Parathyroid adenoma (tissue), 2 donors: ENCODE measurements at regions not wholly inside any gene's neighbourhood (a gene's known extent, or its start where the extent isn't known, plus 50 kb on each side); places are given as distances from the start of the nearest gene placed in this dataset.

Source experiments
- H2AFZ ChIP-seq: fragments of 300-600 bp; sonication (generic); one replicate; pipeline ENCODE4 v1.7.0; 2017; ENCODE audit warnings: antibody characterized with exemption, mild to moderate bottlenecking
- H3K27ac ChIP-seq: fragments of 300-600 bp; sonication (generic); one replicate; pipeline ENCODE4 v1.7.0; 2017
- H3K27me3 ChIP-seq: fragments of 300-600 bp; sonication (generic); one replicate; pipeline ENCODE4 v1.7.0; 2017; ENCODE audit warnings: low read length; ENCODE audit not compliant: control insufficient read depth, insufficient read depth
- H3K36me3 ChIP-seq: fragments of 300-600 bp; sonication (generic); one replicate; pipeline ENCODE4 v1.7.0; 2017; ENCODE audit warnings: low read length; ENCODE audit not compliant: control insufficient read depth, insufficient read depth
- H3K4me1 ChIP-seq: fragments of 300-600 bp; sonication (generic); one replicate; pipeline ENCODE4 v1.7.0; 2017; ENCODE audit warnings: control low read depth
- H3K4me2 ChIP-seq: fragments of 300-600 bp; sonication (generic); one replicate; pipeline ENCODE4 v1.7.0; 2017; ENCODE audit warnings: low read length
- H3K4me3 ChIP-seq: fragments of 300-600 bp; sonication (generic); one replicate; pipeline ENCODE4 v1.7.0; 2017; ENCODE audit warnings: low read depth, low read length
- H3K79me2 ChIP-seq: fragments of 300-600 bp; sonication (generic); one replicate; pipeline ENCODE4 v1.7.0; 2017; ENCODE audit warnings: control low read depth
- H3K9ac ChIP-seq: fragments of 300-600 bp; sonication (generic); one replicate; pipeline ENCODE4 v1.7.0; 2017; ENCODE audit warnings: mild to moderate bottlenecking
- H3K9me3 ChIP-seq: fragments of 300-600 bp; sonication (generic); one replicate; pipeline ENCODE4 v1.7.0; 2017; ENCODE audit warnings: low read length; ENCODE audit not compliant: control insufficient read depth
- TF ChIP-seq, protein P1 (sequence below): fragments of 300-600 bp; sonication (generic); IDR thresholded peaks from one replicate; pipeline ENCODE4 v1.7.0; 2017; ENCODE audit warnings: antibody characterized with exemption, mild to moderate bottlenecking
- donor health status: primary hyperparathyroidism.

DNA sequence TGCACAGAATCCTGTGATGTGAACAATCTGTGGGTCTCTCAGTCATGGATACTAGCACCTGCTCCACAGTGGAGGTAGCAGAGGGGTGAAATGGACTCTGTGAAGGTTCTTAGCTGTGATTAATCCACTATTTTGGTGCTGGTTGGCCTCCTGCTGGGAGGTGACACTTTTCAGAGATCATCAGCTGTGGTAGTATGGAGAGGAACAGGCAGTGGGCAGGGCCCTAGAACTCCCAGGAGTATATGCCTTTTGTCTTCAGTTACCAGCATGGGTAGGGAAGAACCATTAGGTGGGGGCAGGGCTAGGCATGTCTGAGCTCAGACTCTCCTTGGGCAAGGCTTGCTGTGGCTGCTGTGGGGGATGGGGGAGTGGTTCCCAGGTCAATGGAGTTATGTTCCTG is 54.0 kb upstream of the KCNJ15 start:
- H3K4me1 ChIP-seq: no peaks in the 10 kb centered on the region
- no peaks in the 10 kb centered on the region for H3K79me2 ChIP-seq
- H3K27ac ChIP-seq: no peak overlapping the region
- no peak overlapping the region for H3K9ac ChIP-seq
- no peaks in the 10 kb centered on the region for H3K36me3 ChIP-seq
- no peak overlapping the region for H3K4me3 ChIP-seq
- TF ChIP-seq, protein P1, sequence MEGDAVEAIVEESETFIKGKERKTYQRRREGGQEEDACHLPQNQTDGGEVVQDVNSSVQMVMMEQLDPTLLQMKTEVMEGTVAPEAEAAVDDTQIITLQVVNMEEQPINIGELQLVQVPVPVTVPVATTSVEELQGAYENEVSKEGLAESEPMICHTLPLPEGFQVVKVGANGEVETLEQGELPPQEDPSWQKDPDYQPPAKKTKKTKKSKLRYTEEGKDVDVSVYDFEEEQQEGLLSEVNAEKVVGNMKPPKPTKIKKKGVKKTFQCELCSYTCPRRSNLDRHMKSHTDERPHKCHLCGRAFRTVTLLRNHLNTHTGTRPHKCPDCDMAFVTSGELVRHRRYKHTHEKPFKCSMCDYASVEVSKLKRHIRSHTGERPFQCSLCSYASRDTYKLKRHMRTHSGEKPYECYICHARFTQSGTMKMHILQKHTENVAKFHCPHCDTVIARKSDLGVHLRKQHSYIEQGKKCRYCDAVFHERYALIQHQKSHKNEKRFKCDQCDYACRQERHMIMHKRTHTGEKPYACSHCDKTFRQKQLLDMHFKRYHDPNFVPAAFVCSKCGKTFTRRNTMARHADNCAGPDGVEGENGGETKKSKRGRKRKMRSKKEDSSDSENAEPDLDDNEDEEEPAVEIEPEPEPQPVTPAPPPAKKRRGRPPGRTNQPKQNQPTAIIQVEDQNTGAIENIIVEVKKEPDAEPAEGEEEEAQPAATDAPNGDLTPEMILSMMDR: no peak
- no peaks in the 10 kb centered on the region for H3K9me3 ChIP-seq
- H3K27me3 ChIP-seq: peaks cover 4% of the 10 kb centered on the region
- no peak overlapping the region for H2AFZ ChIP-seq
- H3K4me2 ChIP-seq: no peak overlapping the region

DNA sequence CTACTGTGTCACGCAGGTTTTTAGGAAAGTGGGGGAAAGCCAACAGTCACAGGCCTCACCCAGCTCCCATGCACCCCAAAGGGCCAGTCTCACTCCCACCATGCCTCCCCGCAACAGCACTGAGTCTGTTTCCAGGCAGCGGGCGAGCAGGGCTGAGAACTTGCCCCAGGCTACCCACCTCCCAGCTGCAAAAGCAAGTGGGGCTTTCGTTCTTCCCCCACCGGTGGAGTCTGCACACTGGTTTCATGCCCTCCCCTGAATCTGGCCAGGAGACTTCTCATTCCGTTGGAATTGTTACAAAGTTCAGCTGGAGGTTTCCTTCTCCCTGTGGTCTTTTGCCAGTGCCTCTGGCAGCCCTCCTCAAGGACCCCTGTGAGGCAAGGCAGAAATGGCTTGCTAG is 53.6 kb upstream of the KCNJ15 start:
- no peaks in the 10 kb centered on the region for H3K79me2 ChIP-seq
- H3K27ac ChIP-seq: no peak overlapping the region
- H3K4me2 ChIP-seq: no peak overlapping the region
- H3K9me3 ChIP-seq: no peaks in the 10 kb centered on the region
- no peak overlapping the region for H3K4me3 ChIP-seq
- peaks cover 4% of the 10 kb centered on the region for H3K27me3 ChIP-seq
- no peaks in the 10 kb centered on the region for H3K4me1 ChIP-seq
- H2AFZ ChIP-seq: no peak overlapping the region
- TF ChIP-seq, protein P1: no peak
- no peak overlapping the region for H3K9ac ChIP-seq
- H3K36me3 ChIP-seq: no peaks in the 10 kb centered on the region

DNA sequence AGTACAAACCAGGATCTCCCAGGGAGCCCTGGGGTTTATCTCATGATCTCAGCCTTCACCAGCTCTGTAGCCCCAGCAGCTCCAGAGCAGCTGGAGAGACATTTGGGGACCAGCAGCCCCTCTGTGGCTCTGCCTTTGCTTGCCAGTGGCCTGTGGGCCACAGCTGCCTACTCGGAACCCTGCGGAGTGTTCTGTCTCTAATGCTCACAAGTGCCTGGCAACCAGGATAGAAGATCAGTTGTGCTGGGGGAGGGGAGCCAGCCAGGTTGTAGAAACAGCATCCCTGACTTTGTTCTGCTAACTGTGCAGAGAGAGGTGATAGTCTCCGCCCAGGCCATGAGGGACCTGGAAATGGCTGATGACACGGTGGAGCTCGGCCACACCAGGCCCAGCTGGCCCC is 50.9 kb upstream of the KCNJ15 start:
- no peak overlapping the region for H3K27ac ChIP-seq
- H3K4me1 ChIP-seq: no peaks in the 10 kb centered on the region
- H3K27me3 ChIP-seq: peaks cover 4% of the 10 kb centered on the region
- no peaks in the 10 kb centered on the region for H3K79me2 ChIP-seq
- H2AFZ ChIP-seq: no peak overlapping the region
- no peak overlapping the region for H3K4me3 ChIP-seq
- no peaks in the 10 kb centered on the region for H3K9me3 ChIP-seq
- H3K36me3 ChIP-seq: no peaks in the 10 kb centered on the region
- H3K4me2 ChIP-seq: no peak overlapping the region
- no peak overlapping the region for H3K9ac ChIP-seq
- TF ChIP-seq, protein P1: no peak

DNA sequence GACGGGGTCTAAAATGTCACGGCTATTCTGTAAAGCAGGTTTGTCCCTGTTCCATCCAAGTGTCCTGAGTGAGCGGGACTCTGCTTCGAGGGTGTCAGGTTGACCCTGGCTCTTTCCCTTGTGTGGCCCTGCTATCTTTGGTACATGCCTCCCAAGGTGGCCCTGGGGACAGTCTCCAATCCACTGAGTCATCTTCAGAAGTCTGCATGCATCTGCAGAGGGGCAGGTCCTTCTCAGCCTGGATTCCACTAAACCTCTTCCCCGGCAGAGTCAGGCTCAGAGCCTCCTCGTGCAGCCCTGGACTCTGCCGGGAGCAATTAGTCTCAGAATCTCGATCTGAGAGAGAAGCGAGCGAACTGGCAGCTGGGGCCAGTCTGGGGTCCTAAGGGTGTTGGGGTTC is 50.1 kb upstream of the KCNJ15 start:
- H3K4me1 ChIP-seq: no peaks in the 10 kb centered on the region
- no peak overlapping the region for H3K4me3 ChIP-seq
- no peak overlapping the region for H3K9ac ChIP-seq
- no peaks in the 10 kb centered on the region for H3K79me2 ChIP-seq
- H2AFZ ChIP-seq: no peak overlapping the region
- no peak overlapping the region for H3K27ac ChIP-seq
- TF ChIP-seq, protein P1: no peak
- peaks cover 4% of the 10 kb centered on the region for H3K27me3 ChIP-seq
- H3K36me3 ChIP-seq: no peaks in the 10 kb centered on the region
- no peak overlapping the region for H3K4me2 ChIP-seq
- H3K9me3 ChIP-seq: no peaks in the 10 kb centered on the region
